Transverse colon (tissue), 4 donors: ENCODE measurements at regions not wholly inside any gene's neighbourhood (a gene's known extent, or its start where the extent isn't known, plus 50 kb on each side); places are given as distances from the start of the nearest gene placed in this dataset.

ENCODE experiments used
- EP300 ChIP-seq: sonication (generic); formaldehyde crosslinking; IDR thresholded peaks from one replicate; pipeline ENCODE4 v1.6.1; 2017; ENCODE audit warnings: antibody characterized with exemption, low read depth
- POLR2A ChIP-seq: fragments of 450-650 bp; IDR thresholded peaks from one replicate; pipeline ENCODE4 v1.6.1; 2016; ENCODE audit warnings: antibody characterized with exemption, mild to moderate bottlenecking, moderate library complexity
- POLR2AphosphoS5 ChIP-seq, 3 donors: sonication (generic); formaldehyde crosslinking; IDR thresholded peaks; one replicate each; pipeline ENCODE4 v1.6.1; 2016; ENCODE audit warnings: antibody characterized with exemption in 3 of 3
- TF ChIP-seq, protein P1 (sequence below), 5 experiments: fragments of 200-600 bp in 3 of 5; fragments of 450-650 bp in 2 of 5; sonication (generic) in 3 of 5; IDR thresholded peaks; 1 replicate in 2 of 5; 2 replicates in 3 of 5; pipeline ENCODE4 v1.5.1; 2016 to 2017; ENCODE audit warnings: antibody characterized with exemption in 5 of 5, inconsistent platforms in 3 of 5, mild to moderate bottlenecking in 2 of 5, moderate library complexity in 1 of 5

DNA sequence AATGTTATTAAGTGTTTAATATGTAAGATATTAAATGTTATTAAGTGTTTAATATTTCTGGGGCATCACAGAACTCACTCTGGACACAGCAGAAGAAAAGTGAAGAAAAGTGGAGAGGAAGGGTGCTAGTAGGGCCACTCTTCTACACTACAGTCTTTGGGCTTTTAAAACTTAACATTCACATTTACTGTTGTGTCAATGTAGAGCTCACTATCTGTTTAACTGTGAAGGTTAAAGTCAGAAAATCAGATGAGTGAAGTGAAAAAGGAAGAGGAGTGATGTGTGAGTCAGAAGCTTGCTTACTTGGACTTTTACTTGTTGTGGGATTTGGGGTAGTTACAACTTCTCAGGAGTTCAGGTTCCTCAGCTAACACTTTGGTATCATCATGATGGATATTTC is 145.3 kb upstream of the DNAJC19 start:
- TF ChIP-seq, protein P1, sequence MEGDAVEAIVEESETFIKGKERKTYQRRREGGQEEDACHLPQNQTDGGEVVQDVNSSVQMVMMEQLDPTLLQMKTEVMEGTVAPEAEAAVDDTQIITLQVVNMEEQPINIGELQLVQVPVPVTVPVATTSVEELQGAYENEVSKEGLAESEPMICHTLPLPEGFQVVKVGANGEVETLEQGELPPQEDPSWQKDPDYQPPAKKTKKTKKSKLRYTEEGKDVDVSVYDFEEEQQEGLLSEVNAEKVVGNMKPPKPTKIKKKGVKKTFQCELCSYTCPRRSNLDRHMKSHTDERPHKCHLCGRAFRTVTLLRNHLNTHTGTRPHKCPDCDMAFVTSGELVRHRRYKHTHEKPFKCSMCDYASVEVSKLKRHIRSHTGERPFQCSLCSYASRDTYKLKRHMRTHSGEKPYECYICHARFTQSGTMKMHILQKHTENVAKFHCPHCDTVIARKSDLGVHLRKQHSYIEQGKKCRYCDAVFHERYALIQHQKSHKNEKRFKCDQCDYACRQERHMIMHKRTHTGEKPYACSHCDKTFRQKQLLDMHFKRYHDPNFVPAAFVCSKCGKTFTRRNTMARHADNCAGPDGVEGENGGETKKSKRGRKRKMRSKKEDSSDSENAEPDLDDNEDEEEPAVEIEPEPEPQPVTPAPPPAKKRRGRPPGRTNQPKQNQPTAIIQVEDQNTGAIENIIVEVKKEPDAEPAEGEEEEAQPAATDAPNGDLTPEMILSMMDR (IDR thresholded peaks at IDR 0.05), result no peak
- TF ChIP-seq EP300 (no peak), POLR2AphosphoS5 (IDR thresholded peaks at IDR 0.05) (no peak), POLR2A (no peak)
